HuH-7 (cell line): ENCODE measurements at regions not wholly inside any gene's neighbourhood (a gene's known extent, or its start where the extent isn't known, plus 50 kb on each side); places are given as distances from the start of the nearest gene placed in this dataset.

Experiments used
- DNase-seq: peaks from one replicate; pipeline ENCODE4 v3.0.0; 2011; ENCODE audit warnings: low spot score

GRCh38 chr5:44659334-44659733 lies 149.4 kb upstream of the MRPS30 start:
- no peak for DNase-seq

GRCh38 chr5:44652674-44653073 lies 156.1 kb upstream of the MRPS30 start:
- no peak for DNase-seq

- no peak for DNase-seq
Measured at GRCh38 chr5:44646016-44646415, 162.7 kb upstream of the MRPS30 start.

GRCh38 chr5:44645502-44645901 lies 163.2 kb upstream of the MRPS30 start:
- no peak for DNase-seq

- no peak for DNase-seq
Measured at GRCh38 chr5:44644628-44645027, 164.1 kb upstream of the MRPS30 start.

- no peak for DNase-seq
Measured at GRCh38 chr5:44641820-44642219, 166.9 kb upstream of the MRPS30 start.

- no peak for DNase-seq
Measured at GRCh38 chr5:44640945-44641456, 167.7 kb upstream of the MRPS30 start.

GRCh38 chr5:44637916-44638869 lies 170.6 kb upstream of the MRPS30 start:
- DNase-seq: no peak

- no peak for DNase-seq
Measured at GRCh38 chr5:44632344-44632743, 176.4 kb upstream of the MRPS30 start.

GRCh38 chr5:44626846-44627245 lies 181.9 kb upstream of the MRPS30 start:
- no peak for DNase-seq

- no peak for DNase-seq
Measured at GRCh38 chr5:44622331-44622730, 186.4 kb upstream of the MRPS30 start.

- no peak for DNase-seq
Measured at GRCh38 chr5:44619875-44620610, 188.7 kb upstream of the MRPS30 start.

GRCh38 chr5:44614845-44615244 lies 193.9 kb upstream of the MRPS30 start:
- no peak for DNase-seq

GRCh38 chr5:44613936-44614335 lies 194.8 kb upstream of the MRPS30 start:
- DNase-seq: no peak

- DNase-seq: no peak
Measured at GRCh38 chr5:44605926-44606325, 202.8 kb upstream of the MRPS30 start.

- DNase-seq: no peak
Measured at GRCh38 chr5:44603496-44604272, 205.1 kb upstream of the MRPS30 start.

- DNase-seq: no peak
Measured at GRCh38 chr5:44574678-44575077, 185.5 kb upstream of the FGF10 start.

GRCh38 chr5:44568519-44568918 lies 179.3 kb upstream of the FGF10 start:
- no peak for DNase-seq

- no peak for DNase-seq
Measured at GRCh38 chr5:44565902-44566301, 176.7 kb upstream of the FGF10 start.

GRCh38 chr5:44565360-44565759 lies 176.1 kb upstream of the FGF10 start:
- no peak for DNase-seq

GRCh38 chr5:44546286-44546685 lies 157.1 kb upstream of the FGF10 start:
- DNase-seq: no peak

- DNase-seq: no peak
Measured at GRCh38 chr5:44543511-44543910, 154.3 kb upstream of the FGF10 start.
